OCI-LY3 (cell line): ENCODE measurements at regions not wholly inside any gene's neighbourhood (a gene's known extent, or its start where the extent isn't known, plus 50 kb on each side); places are given as distances from the start of the nearest gene placed in this dataset.
"Not testable (repeated sequence)": the region's sequence is repeated elsewhere in the genome, so short reads cannot be mapped to it uniquely, and the experiment has no call there.

ENCODE experiments used
- EZH2phosphoT487 ChIP-seq: fragments of 200-600 bp; shearing (Covaris generic); IDR thresholded peaks from 2 replicates; pipeline ENCODE4 v1.6.1; 2018; ENCODE audit warnings: antibody characterized with exemption, mixed run types, low read depth
- TF ChIP-seq, protein P1 (sequence below): fragments of 200-600, 300-600 bp; sonication (generic); IDR thresholded peaks from 2 replicates; pipeline ENCODE4 v1.5.1; 2014; ENCODE audit warnings: antibody characterized with exemption, low read length, low read depth

DNA sequence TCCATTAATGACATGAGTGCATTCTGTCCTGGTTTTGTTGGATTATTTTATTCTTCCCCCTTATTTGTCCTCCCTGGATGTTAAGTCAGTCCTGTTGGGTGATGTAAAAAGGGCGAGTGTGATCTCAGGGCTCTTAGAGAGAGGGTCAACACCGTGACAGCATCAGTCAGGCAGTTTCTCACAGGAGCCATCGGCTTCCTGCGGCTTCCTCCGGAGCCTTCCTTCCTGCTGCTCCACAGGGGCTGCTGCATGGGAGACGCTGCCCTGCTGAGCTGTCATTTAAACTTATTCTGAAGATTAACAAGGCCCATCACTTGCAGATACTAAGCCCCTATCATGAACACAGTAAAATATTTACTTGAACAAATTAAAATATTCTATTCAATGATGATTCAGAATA is 211.3 kb downstream of the SPATA31A1 start:
- TF ChIP-seq, protein P1, sequence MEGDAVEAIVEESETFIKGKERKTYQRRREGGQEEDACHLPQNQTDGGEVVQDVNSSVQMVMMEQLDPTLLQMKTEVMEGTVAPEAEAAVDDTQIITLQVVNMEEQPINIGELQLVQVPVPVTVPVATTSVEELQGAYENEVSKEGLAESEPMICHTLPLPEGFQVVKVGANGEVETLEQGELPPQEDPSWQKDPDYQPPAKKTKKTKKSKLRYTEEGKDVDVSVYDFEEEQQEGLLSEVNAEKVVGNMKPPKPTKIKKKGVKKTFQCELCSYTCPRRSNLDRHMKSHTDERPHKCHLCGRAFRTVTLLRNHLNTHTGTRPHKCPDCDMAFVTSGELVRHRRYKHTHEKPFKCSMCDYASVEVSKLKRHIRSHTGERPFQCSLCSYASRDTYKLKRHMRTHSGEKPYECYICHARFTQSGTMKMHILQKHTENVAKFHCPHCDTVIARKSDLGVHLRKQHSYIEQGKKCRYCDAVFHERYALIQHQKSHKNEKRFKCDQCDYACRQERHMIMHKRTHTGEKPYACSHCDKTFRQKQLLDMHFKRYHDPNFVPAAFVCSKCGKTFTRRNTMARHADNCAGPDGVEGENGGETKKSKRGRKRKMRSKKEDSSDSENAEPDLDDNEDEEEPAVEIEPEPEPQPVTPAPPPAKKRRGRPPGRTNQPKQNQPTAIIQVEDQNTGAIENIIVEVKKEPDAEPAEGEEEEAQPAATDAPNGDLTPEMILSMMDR, result not testable (repeated sequence)
- TF ChIP-seq EZH2phosphoT487, result not testable (repeated sequence)
